Epithelial cell of proximal tubule (primary cell): ENCODE measurements at regions not wholly inside any gene's neighbourhood (a gene's known extent, or its start where the extent isn't known, plus 50 kb on each side); places are given as distances from the start of the nearest gene placed in this dataset.

ENCODE experiments used
- DNase-seq: peaks from one replicate; pipeline ENCODE4 v3.0.0-alpha.2; 2011; ENCODE audit warnings: low read depth
- H3K4me3 ChIP-seq: 2 replicates; pipeline ENCODE4 v1.5.1; 2011; ENCODE audit warnings: low read depth, mild to moderate bottlenecking, low read length
- CTCF ChIP-seq: conservative IDR thresholded peaks from 2 replicates; pipeline ENCODE4 v1.5.1; 2012; ENCODE audit warnings: low read depth, mild to moderate bottlenecking, low read length

- no peak for TF ChIP-seq CTCF
- no peak overlapping the region for H3K4me3 ChIP-seq
- no peak for DNase-seq
Measured at GRCh38 chr4:103895876-103896465, 176.2 kb upstream of the TACR3 start.

DNA sequence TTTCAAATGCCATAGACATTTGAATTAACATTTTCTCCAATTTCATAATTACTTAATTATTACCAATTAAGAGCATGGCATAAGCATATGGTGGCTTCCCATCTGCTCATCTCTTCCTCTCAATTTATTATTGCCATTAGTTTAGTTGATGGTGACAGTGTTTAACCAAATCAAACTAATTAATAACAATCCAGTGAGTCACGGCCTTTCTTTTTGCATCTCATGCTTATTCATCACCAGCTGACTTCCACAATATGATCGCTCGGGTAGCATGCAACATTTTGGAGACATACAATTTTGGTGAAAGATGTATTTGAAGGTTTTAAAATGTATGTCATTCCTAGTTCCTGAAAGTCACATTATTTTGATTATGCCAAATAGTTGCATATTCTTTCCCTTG is 172.8 kb upstream of the TACR3 start:
- H3K4me3 ChIP-seq = no peak overlapping the region
- no peak for DNase-seq
- TF ChIP-seq CTCF = no peak

DNA sequence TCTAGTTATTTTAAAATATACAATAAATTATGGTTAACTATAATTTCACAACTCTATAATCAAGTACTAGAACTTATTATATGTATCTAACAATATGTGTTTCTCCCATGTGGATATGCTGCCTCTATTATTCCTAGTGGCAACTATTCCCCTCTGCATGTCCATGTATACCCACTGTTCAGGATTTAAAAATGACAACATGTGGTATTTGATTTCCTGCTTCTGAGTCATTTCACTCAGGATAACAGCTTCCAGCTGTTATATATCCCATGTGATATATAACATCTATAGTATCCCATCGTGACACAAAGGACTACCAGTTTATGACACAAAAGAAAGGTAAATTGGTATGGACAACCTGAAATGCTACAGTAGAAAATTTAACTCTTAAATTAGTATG is 167.4 kb upstream of the TACR3 start:
- TF ChIP-seq CTCF = no peak
- no peak for DNase-seq
- no peak overlapping the region for H3K4me3 ChIP-seq

GRCh38 chr4:103885152-103885551 is 165.4 kb upstream of the TACR3 start:
- no peak for TF ChIP-seq CTCF
- no peak overlapping the region for H3K4me3 ChIP-seq
- no peak for DNase-seq

DNA sequence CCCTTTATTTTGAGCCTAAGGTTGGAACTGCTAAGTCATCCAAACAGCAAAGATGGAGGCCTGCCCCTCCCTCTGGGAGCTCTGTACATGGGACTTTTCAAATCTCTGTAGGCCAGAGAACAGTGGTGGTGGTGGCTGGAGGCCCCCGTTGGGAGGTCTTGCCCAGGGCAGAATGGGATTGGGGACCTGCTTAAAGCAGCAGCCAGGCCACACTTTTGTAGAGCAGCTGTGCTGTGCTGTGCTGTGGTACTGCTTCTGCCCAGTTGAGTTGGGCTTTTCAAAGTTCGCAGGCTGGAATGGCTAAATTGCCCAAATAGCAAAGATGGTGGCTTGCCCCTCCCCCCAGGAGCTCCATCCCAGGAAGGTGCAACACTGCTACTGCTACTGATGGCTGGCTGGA is 147.5 kb upstream of the TACR3 start:
- H3K4me3 ChIP-seq = no peak overlapping the region
- no peak for TF ChIP-seq CTCF
- DNase-seq = no peak

- DNase-seq = no peak
- TF ChIP-seq CTCF = no peak
- no peak overlapping the region for H3K4me3 ChIP-seq
Measured at GRCh38 chr4:103853627-103854026, 133.8 kb upstream of the TACR3 start.

DNA sequence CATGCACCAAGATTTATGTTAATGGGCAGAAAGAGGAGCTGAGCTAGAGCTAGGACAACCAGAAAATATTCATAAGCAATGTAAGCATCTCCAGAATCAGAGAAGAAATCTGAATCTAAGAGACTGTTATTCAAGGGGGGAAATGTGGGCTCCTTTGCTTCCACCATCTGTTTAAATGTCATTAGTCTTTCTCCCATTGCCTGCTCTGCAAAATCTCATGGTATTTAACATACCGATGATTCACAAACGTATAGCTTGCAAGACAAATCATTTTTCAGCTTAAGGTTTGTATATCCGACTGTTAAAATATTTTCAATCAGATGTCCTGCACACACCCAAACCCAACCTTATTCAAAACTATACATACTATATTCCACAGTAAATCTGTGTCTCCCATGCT is 133.4 kb upstream of the TACR3 start:
- no peak for DNase-seq
- TF ChIP-seq CTCF = no peak
- no peak overlapping the region for H3K4me3 ChIP-seq
